ENCODE measurements at regions not wholly inside any gene's neighbourhood (a gene's known extent, or its start where the extent isn't known, plus 50 kb on each side); places are given as distances from the start of the nearest gene placed in this dataset.

DNA sequence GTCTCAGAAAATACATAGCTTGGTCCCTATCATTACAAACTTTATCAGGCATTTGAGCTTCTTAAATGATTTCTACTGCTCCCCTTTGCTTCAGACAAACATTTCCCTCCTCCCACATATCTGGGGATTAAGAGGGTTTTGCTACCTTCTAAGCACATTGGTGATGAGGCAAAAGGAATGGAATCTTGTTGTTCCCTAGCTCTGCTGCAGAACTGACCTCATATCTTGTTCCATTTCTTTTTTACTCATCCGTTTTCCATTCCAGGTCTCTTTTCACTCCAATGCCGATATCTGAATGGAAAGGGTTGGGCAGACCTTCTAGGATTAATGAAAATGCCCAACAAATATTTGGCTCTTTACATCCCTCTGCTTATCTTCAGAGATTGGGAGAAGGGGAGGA, 444.6 kb downstream of the ZNF608 start:
- DNase-seq (ENCODE audit: low spot score) = no peak
- intact Hi-C loops (cut with micrococcal nuclease; ENCODE audit: unreplicated experiment) (no loop called here), in situ Hi-C loops (cut with HindIII; ENCODE audit: extremely low pct_ligation_motif_present, low pct_unique_long_range_greater_than_20kb) (no loop called here)
- FAIRE-seq = no peak
- Histone ChIP-seq H3K4me3 (replicated peaks in 1 of 3; ENCODE audit: insufficient read depth in 1 of 3, low read depth in 2 of 3, low read length in 3 of 3) (no peak overlapping the region), H2AFZ (ENCODE audit: low read length) (no peak overlapping the region), H3K79me2 (ENCODE audit: insufficient read depth, low read length) (no peaks in the 10 kb centered on the region), H4K20me1 (ENCODE audit: insufficient read depth, low read length) (no peaks in the 10 kb centered on the region), H3K27me3 (ENCODE audit: control insufficient read depth in 1 of 2, insufficient read depth in 2 of 2, low read length in 2 of 2) (no peaks in the 10 kb centered on the region; a peak in 1 of 5 replicates), H3K4me1 (ENCODE audit: insufficient read depth, low read length) (no peaks in the 10 kb centered on the region), H3K36me3 (replicated peaks in 1 of 2; ENCODE audit: control insufficient read depth in 1 of 2, insufficient read depth in 2 of 2, low read length in 2 of 2) (no peaks in the 10 kb centered on the region), H3K4me2 (ENCODE audit: low read depth, low read length) (no peak overlapping the region), H3K9ac (ENCODE audit: insufficient read depth, low read depth, low read length) (no peak overlapping the region), H3K9me3 (ENCODE audit: low read length) (no peaks in the 10 kb centered on the region), H3K27ac (ENCODE audit: extremely low read length, insufficient read depth, low read length) (no peak overlapping the region)
- WGBS (ENCODE audit: low lambda C conversion rate) = 1% methylated on average over 2 of the region's 2 CpGs
- ATAC-seq = no peak
- TF ChIP-seq ZNF724P (CRISPR knock-in tag; IDR thresholded peaks at IDR 0.05; ENCODE audit: borderline replicate concordance) (no peak), NONO (IDR thresholded peaks at IDR 0.05) (no peak), NONO (CRISPR knock-in tag; conservative IDR thresholded peaks at IDR 0.05) (no peak), PCBP2 (optimal IDR thresholded peaks at IDR 0.05; ENCODE audit: low read depth, low read length, poor library complexity, severe bottlenecking) (no peak), SCMH1 (CRISPR knock-in tag; IDR thresholded peaks at IDR 0.05; ENCODE audit: borderline replicate concordance) (no peak), CENPX (CRISPR knock-in tag; IDR thresholded peaks at IDR 0.05) (no peak), ZBTB3 (CRISPR knock-in tag; IDR thresholded peaks at IDR 0.05; ENCODE audit: borderline replicate concordance, low read depth) (no peak), ISL2 (CRISPR knock-in tag; IDR thresholded peaks at IDR 0.05) (no peak), CHD2 (IDR thresholded peaks at IDR 0.05; ENCODE audit: low read depth, low read length) (no peak), ZMAT3 (CRISPR knock-in tag; conservative IDR thresholded peaks at IDR 0.05) (no peak), ZSCAN25 (CRISPR knock-in tag; IDR thresholded peaks at IDR 0.05) (no peak), ZNF569 (CRISPR knock-in tag; IDR thresholded peaks at IDR 0.05; ENCODE audit: borderline replicate concordance) (no peak), YEATS2 (CRISPR knock-in tag; IDR thresholded peaks at IDR 0.05; ENCODE audit: borderline replicate concordance) (no peak), ATM (IDR thresholded peaks at IDR 0.05; ENCODE audit: borderline replicate concordance) (no peak), POLR2A (IDR thresholded peaks at IDR 0.05; ENCODE audit: insufficient read depth in 1 of 2, low read depth in 2 of 2, low read length in 2 of 2) (no peak)
- TF ChIP-seq, protein P1, sequence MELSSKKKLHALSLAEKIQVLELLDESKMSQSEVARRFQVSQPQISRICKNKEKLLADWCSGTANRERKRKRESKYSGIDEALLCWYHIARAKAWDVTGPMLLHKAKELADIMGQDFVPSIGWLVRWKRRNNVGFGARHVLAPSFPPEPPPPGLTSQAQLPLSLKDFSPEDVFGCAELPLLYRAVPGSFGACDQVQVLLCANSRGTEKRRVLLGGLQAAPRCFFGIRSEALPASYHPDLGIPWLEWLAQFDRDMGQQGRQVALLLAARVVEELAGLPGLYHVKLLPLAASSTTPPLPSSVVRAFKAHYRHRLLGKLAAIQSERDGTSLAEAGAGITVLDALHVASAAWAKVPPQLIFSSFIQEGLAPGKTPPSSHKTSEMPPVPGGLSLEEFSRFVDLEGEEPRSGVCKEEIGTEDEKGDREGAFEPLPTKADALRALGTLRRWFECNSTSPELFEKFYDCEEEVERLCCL (CRISPR knock-in tag; IDR thresholded peaks at IDR 0.05; ENCODE audit: borderline replicate concordance) = no peak
- TF ChIP-seq, protein P2, sequence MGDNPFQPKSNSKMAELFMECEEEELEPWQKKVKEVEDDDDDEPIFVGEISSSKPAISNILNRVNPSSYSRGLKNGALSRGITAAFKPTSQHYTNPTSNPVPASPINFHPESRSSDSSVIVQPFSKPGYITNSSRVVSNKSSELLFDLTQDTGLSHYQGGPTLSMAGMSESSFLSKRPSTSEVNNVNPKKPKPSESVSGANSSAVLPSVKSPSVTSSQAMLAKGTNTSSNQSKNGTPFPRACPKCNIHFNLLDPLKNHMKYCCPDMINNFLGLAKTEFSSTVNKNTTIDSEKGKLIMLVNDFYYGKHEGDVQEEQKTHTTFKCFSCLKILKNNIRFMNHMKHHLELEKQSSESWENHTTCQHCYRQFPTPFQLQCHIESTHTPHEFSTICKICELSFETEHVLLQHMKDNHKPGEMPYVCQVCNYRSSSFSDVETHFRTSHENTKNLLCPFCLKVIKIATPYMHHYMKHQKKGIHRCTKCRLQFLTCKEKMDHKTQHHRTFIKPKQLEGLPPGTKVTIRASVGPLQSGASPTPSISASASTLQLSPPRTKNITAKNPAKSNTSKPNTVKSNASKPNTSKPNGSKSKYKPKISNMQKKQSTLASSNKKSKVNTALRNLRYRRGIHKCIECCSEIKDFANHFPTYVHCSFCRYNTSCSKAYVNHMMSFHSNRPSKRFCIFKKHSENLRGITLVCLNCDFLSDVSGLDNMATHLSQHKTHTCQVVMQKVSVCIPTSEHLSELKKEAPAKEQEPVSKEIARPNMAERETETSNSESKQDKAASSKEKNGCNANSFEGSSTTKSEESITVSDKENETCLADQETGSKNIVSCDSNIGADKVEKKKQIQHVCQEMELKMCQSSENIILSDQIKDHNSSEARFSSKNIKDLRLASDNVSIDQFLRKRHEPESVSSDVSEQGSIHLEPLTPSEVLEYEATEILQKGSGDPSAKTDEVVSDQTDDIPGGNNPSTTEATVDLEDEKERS (CRISPR knock-in tag; IDR thresholded peaks at IDR 0.05) = no peak
- TF ChIP-seq, protein P3, sequence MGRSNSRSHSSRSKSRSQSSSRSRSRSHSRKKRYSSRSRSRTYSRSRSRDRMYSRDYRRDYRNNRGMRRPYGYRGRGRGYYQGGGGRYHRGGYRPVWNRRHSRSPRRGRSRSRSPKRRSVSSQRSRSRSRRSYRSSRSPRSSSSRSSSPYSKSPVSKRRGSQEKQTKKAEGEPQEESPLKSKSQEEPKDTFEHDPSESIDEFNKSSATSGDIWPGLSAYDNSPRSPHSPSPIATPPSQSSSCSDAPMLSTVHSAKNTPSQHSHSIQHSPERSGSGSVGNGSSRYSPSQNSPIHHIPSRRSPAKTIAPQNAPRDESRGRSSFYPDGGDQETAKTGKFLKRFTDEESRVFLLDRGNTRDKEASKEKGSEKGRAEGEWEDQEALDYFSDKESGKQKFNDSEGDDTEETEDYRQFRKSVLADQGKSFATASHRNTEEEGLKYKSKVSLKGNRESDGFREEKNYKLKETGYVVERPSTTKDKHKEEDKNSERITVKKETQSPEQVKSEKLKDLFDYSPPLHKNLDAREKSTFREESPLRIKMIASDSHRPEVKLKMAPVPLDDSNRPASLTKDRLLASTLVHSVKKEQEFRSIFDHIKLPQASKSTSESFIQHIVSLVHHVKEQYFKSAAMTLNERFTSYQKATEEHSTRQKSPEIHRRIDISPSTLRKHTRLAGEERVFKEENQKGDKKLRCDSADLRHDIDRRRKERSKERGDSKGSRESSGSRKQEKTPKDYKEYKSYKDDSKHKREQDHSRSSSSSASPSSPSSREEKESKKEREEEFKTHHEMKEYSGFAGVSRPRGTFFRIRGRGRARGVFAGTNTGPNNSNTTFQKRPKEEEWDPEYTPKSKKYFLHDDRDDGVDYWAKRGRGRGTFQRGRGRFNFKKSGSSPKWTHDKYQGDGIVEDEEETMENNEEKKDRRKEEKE (IDR thresholded peaks at IDR 0.05) = no peak
- BruUV-seq (replicated peaks) = no TSS peak
- CTCF ChIA-PET (ENCODE audit: low intra/inter-chr PET ratio, low total read pairs) = no interaction called here
- POLR2A ChIA-PET = no interaction called here
